ENCODE measurements at regions not wholly inside any gene's neighbourhood (a gene's known extent, or its start where the extent isn't known, plus 50 kb on each side); places are given as distances from the start of the nearest gene placed in this dataset.

DNA sequence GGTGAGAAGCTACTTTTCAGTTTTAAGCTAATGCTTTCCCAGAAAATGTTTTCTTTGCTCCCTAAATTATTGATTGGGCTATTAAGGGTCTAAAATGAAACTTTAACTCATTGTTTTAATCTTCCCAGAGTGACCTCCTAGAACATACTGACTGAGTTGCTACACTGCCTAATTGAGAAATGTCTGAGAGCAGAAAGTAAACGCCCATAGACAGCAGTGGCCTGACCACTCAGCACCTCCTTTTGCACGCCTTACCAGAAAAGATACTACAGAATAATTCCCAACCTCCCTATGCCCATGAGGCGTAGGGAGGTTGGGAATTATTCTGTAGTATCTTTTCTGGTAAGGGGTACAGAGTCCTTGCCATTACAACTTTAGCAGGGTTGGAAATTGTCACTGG lies 381.8 kb upstream of the LCORL start:
- DNase-seq = no peak

DNA sequence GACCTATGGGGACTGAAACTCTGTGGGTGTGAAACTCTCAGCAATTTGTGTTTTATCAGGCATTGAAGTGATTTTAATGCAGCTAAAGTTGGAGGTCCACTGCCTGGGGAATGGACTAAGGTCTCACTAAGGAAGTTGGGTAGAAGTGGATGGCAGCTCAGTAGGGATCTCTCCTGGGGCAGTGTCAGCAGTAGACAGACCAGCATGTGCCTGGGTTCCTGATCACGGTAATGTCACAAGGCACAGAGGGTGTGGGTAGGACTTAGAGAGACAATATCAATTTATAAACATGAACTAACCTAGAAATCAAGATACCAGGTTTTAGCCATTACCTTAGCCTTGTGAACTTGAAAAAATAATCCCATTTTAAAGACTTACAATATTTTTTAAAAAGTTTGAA lies 380.3 kb upstream of the LCORL start:
- no peak for DNase-seq

DNA sequence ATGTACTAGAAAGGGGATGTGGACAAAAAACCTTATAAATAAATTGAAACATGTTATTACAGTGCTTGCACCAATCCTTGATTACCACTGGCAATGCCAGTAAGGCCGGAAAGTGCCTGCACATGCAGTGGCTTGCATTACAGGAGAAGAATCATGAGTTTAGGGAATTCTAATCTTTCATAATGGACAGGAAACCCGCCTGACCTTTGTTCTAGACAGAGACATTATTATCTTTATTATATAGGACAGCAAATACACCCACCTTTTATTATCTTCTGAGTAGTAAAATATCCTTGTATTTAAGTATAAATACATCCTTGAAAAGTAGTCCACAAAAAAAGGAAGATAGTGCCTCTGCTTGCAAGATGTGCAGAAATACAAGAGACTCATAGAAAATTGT lies 379.9 kb upstream of the LCORL start:
- peak; percentile 9 for DNase-seq

DNA sequence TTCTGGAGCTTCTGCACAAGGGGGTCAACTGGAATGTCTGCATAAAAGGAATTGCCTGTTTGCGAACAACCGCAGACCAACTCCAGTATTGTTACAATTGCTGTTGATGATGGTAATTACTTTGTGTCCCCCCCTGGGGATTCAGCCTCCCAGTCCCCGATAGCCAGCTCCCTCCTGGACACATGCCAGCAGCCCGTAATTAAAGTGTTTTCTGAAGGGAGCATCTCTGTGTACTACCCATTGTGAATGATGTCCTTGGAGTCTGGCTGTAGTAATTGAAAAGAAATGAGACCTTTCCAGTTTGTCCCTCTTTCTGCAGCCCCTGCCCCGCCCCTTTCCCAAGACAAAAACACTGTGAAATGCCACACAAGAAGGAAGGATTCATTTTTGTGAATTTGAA lies 377.1 kb upstream of the LCORL start:
- peak; percentile 93 for DNase-seq

DNA sequence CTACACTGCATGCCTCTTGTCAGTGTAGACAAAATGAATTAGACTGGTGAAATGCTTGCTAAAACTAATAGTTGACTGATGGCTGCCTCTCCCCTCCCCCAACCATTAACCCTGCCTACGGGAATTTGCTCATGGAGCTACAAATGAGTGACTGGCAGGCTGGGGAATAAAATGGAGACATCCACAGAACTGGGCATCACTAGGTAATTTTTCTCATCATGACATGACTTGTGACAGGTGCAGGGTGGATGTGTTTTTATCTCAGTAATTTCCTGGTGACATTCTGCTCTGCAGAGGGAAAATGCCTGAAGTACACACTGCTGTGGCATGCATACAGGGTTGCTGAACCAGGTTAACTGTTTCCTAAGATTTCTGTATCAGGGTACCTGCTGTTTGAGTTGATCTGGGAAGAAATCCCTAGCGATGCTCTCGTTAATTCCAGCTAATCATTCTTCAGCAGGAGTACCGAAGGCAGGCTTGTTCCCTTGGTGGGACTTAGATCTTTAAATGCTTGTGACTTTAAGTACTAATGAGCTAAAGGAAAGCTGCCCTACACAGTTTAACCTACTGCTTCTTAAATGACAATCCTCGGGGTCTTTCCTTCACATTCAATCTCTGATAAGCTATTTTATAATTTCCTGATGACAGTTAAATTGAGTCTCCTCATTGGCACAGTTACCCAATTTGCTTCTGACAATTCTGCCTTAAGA lies 376.3 kb upstream of the LCORL start:
- DNase-seq = no peak

DNA sequence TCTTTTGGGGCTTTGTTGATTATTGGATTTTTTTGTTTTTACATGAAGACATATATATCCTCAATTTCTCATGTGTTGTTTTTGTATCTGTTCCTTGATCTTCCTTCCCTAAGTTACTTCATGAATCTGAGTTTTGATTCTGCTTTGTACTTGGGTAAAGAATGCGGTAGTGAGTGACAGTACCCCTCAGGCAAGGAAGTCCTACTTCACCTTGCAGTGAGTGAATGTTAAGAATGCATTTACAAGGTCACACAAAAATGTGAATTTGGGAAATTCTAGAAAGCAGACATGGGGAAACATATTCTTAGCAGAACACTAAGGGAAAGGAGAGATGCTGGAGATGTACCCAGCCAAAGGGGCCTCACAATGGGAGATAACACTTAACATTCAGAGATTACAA lies 373.1 kb upstream of the LCORL start:
- DNase-seq = no peak

DNA sequence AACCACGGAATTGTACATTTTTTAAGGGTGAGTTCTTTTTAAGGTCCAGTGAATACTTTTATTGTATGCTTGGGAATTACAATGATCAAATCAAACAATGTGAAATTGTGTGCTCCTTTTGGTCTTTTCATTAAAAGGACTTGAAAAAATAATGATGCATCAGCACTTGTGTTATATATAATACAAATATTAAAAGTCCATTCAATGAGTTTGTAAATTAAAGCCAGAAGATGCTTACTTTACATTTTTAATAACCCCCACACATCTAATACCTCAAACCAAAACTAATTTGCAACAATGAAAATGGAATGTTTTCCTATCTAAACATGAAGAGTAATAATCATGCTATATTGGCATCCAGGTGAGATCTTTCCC lies 369.8 kb upstream of the LCORL start:
- DNase-seq = no peak

DNA sequence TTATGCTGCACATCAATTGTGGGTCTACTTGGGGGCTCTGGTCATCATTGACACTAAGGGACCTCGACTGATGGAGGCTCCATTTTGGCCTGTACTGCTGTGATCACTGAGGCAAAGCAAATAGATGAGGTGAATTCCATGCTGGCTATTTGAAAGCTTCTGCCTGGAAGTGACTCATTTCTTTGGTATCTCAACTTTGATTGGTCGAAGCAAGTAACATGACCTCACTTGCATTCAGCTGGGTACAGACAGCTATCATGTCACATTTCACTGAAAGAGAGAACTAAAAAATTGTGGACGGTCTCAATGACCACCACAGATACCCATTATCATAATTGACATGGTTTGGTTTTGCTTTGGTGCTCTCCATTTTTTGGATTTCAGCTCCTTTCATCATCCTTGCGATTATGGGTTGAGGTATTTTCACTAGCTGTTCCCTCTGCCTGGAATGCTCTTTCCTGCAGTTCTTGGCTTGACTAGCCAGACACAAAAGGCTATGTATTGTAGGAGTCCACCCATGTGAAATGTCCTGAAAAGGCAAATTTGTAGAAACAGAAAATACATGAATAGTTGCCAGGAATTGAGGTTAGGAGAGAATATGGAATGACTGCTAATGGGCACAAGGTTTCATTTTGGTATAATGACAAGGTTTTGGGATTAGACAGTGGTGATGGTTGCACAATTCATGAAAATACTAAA lies 369.2 kb upstream of the LCORL start:
- DNase-seq = no peak

DNA sequence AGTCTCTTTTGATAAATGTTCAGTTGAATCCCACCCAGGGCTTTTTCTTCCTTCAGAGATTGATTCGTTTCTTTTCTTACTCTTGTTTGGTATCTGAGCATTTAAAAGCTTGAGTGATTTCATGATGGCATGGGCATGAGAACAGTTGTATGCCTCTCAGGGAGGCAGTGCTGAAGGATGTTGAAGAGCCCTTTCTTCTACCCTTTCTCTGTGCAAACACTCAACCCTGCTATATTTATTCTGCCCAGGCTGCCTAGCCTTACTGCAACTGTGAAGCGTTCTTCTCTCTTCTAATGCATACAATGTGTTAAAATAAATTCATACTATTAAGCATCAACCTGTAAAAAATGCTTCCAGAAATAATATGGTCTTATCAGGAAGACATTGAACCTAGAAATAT lies 367.6 kb upstream of the LCORL start:
- no peak for DNase-seq

DNA sequence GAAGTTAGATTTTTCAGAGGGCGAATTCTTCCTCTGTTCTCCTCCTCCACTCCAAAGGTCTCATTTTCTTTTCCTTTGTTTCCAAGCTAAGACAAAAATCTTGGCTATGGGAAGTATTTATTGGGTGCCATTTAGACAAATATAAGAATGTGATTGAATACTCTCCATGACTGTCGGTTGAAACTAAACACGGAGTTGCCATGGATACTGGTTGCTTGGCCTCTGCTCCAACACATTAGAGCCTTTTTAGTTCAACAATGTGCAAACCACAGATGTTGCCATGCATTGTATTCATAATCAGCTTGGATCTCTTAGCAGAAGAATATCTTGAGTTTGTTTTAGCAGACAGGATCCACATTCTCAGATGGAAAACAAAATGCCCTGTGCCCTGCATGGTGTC lies 366.5 kb upstream of the LCORL start:
- peak; percentile 64 for DNase-seq

DNA sequence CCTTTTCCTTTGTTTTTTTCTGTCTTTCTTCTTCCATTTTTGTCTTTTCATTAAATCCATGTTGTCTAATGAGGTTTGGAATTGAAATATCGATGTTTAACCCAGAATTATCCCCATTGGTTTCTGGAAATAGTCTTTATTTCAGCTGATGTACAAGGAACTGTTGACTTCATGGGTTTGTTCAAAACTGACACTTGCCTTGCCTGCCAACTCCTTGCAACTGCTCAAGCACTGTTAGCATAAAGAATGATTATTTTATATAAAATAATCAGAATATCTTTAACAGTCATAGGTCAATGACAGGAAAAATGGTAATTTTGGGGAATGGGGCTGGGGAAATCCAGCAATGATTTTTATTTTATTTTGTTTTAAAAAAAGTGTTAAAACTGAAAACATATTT lies 359.6 kb upstream of the LCORL start:
- no peak for DNase-seq

DNA sequence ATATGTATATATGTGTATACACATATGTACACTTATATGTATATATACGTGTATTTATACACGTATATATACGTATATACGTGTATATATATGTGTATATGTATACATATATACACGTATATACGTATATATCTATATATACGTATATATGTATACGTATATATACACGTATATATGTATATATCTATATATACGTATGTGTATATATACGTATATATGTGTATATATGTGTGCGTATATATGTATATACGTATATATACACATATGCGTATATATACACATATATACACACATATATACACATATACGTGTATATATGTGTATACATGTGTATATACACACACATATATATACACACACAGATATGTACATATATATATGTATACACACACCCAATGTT lies 348.0 kb upstream of the LCORL start:
- DNase-seq = no peak

DNA sequence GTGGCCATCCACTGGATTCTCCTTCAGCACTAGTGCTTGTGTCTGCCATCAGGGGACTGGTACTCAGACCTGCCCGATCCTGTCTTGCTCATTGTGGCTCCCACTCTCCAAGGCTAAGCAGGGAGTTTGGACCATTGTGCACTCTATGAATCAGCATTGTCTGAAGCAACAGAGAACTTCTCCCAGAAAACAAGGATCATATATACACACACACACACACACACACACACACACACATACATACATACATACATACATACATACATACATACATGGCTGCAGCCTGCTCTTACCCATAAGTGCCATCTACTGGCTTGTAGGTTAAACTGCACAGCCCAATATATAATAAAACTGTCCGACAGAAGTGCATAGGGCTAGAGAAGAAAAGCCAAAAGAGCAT lies 345.3 kb upstream of the LCORL start:
- peak; percentile 47 for DNase-seq

DNA sequence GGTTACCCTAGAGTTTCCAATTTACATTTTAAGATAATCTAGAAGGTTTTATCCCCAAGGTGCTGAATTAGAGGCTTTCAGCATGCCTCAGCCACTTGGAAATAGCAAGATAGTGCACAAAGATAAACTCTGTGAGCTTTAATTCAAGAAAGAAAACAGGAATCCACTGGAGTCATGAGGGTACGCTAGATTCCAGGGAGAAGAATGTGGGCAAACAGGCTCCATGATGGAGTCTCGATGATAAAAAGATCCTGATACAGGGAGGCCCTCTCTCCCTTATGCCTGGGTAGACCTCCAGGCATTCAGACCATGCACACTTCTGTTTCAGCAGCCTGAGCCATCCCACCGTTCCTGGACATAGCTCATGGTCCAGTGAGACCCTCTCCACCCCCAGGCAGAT lies 344.6 kb upstream of the LCORL start:
- DNase-seq = no peak

DNA sequence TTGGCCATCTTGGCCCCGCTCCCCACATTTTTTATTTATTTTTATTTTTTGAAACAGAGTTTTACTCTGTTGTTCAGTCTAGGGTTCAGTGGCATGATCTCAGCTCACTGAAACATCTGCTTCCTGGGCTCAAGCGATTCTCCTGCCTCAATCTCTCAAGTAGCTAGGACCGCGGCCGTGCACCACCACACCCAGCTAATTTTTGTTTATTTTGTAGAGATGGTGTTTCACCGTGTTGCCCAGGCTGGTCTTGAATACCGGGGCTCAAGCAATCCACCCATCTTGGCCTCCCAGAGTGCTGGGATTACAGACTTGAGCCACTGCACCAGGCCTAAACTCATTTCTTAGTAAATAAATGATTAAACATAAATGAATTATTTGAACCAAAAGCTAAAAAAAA lies 322.0 kb upstream of the LCORL start:
- no peak for DNase-seq

DNA sequence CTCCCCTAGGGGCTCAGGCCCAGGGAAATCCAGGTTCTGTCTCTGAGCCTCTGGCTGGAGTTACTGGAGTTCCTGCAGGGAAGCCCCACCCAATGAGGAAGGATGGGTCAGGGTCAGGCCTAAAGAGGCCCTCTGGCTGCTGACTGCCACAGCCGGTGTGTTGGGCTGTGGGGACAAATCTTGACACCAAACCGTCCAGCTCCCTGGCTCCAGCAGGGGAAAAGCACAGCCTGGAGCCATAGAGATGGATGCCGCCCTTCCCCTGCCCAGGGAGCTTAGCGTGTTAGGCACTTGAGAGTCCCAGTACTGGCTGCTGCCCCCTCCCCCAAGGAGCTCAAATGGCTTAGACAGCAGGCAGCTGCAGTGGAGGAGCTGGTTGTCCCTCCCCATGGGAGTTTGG lies 321.3 kb upstream of the LCORL start:
- DNase-seq = no peak

DNA sequence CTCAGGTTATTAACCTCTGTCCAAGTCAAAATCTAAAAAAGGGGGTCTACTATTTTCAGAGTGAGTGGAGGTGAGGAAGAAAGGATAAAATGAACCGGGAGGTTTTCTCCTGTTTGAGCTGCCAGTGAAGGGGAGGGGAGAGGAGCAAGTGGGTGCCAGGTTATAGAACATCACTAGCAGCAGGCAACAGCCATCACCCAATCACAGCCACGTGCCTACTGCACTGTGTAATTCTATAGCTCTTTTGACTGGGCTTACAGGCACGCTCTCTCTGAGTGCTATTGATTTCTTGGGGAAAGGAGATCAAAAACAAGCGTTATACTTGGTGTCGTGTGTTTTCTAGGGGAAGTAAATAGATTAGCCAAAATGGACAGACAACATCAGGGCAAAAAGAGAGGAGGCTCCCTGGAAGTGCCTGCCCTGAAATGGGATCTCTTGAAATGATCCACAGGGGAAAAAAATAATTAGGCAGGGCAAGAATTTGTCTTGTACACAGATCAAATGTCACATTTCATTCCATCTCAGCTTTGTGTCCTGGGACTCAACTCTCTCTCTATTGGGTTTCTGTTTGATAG lies 300.5 kb upstream of the LCORL start:
- peak; percentile 14 for DNase-seq

DNA sequence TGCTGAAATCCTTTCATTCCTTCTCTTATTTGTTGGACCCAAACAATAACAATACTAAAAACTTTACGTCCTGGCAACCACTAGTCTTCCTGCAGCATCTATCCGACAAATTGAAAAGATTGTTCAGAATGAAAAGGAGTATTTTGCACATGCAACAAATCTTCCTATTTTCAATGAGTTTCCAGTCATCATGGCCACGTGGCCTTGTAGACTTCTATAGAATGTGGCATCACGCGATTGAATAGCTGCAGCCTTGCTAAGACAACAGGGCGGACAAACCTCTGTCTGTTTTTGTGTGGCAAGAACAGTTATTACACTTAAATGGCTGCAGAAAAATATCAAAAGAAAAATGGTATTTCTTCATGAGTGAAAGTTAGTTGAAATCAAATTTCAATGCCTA lies 297.9 kb upstream of the LCORL start:
- DNase-seq = no peak

DNA sequence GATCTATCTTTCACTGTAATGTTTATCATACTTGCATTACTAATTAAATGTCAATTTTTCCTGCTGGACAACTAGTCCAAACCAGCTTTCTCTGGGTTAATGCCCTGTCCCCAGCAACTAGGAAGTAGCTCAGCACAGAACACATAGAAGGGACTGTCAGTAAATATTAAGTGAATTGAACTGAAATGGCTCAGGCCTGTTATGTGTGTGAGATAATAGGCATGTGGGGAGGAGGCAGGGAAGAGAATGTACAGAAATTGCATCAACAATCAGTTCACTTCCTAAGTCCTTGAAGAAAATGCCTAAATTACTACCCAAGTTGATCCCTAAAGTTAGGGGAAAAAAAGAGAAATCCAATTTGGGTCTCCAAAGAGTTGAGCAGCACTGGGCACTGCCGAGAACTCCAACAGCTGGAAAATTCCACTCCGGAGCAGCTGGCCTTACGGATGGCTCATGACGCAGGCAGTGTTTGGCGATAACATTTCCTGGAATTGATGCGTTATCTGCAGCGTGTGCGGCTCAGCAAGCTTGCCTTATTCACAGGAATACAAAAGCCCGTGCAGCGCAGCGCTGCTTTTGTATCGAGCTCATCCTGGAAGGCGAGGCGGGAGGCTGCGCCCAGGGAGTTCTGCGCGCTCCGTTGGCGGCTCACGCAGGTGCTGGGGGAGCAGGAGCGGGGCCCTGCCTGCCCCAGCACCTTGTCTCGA lies 297.3 kb upstream of the LCORL start:
- DNase-seq = no peak

DNA sequence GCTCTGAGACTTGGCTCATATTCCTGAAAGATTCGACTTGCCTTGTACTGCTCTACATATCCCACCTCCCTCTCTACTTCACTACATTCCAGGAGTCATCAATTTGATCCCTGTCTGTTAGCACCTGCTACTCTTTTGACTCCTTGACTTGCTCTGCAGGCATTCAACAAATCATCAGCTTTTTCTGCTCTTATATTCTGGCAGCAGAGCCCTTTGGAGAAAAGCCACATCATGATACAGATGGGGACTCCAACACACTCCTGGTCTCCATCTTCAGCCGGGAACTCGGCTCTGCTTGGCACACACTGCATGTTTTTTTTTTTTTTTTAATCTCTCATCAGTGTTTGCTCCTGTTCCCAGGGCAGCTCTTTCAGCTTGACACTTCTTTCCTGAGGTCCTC lies 293.2 kb upstream of the LCORL start:
- no peak for DNase-seq

DNA sequence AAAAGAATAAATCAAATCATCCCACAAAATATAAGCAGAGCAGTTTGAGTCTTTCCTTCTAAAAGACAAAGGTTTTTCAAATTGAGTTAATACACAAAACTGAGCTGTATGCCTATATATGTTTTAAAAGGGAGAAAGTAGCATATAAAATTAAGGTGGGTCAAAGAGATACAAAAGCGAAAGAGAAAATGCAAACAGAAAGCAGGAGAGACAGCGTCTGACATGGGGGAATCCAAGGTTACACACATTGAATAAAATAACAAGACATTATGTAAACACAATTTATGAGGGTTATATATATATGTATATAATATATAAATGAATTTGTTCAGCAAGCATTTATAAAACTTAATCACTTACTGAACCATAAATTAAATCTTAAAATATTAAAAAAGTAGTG lies 276.1 kb upstream of the LCORL start:
- no peak for DNase-seq

DNA sequence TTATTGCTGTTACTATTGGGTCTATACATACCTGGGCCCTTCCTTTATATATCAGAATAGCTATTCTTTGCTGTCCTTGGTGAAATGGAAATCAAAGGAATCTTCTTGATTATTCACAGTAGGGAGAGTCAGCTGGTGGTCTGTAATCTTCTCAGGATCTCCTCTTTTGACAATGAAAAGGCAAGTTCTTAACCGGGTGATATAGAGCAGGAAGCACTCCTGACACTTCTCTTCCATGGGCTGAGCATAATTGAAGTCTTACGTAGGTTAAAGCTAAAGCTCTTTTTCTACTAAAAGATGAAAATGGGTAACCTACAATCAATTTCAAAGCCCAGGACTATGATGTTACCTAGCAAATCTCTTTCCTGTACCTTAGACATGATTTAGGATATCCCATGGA lies 274.9 kb upstream of the LCORL start:
- DNase-seq = no peak

DNA sequence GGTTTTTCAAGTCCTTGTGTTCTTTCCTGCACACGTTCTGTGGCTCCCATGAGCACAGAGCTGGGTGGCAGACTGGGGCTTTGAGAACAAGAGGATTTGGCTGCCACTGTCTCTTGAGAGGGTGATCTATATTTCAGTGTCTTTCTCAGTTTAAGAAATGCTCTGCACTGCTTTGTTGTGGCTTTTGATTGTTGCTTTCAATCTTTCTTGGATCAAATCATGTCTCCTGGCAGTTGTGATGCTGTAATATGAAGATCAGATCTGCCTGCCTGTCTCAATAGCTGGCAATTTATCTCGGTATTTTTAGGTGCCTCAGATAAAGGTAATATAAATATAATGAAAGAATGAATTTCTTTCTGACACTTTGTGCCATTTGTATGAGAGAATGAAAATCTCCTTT lies 273.3 kb upstream of the LCORL start:
- DNase-seq = no peak

DNA sequence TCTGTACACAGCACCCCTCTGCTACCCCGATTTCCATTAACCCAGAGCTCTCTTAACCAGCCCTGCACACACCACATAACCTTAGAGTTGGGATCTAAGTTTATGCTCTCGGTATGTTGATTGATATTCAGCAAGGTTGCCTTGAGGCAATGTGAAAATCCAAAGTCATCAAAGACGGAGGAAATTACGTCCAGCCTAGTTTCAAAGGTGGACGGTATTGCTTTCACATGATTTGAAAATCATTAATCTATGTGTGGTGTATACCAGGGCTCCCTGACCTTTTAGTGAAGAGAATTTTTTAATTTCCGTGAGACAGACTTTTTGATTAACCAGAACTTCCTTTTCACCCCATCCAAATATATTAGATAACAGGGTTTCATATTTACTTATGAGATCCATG lies 272.5 kb upstream of the LCORL start:
- no peak for DNase-seq
